ENCODE measurements at regions not wholly inside any gene's neighbourhood (a gene's known extent, or its start where the extent isn't known, plus 50 kb on each side); places are given as distances from the start of the nearest gene placed in this dataset.
"Not testable (repeated sequence)": the region's sequence is repeated elsewhere in the genome, so short reads cannot be mapped to it uniquely, and the experiment has no call there.

DNA sequence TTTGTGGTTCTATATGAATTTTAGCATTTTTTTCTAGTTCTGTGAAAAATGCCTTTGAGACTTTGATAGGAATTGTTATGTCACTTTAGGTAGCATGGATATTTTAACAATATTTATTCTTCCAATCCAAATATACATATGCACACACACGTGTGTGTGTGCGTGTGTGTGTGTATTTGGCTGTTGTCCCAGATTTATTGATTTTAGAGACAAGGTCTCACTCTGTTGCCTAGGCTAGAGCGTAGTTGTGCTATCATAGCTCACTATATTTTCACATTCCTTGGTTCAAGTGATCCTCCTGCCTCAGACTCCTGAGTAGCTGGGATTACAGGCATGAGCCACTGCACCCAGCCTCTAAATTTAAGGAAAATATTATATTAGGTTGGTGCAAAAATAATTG, 162.5 kb upstream of the TRIM24 start:
- no peak for ATAC-seq
- intact Hi-C loops (cut with DNase I, micrococcal nuclease): no loop called here
- DNase-seq: no peak

DNA sequence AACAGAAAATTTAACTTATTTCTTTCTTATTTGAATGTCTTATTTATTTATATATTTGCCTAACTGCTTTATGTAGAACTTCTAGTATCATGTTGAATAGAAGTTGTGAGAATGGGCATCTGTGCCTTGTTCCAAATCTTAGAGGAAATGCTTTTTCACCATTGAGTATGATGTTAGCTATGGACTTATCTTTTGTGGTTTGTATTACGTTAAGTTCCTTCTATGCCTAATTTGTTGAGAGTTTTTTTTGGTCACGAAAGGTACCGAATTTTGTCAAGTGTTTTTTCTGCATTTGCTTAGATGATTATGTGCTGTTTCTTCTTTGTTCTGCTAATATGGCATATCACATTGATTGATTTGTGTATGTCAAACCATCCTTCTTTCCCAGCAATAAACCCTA, 161.0 kb upstream of the TRIM24 start:
- DNase-seq (no peak), ATAC-seq (no peak)
- intact Hi-C loops (cut with DNase I, micrococcal nuclease): no loop called here

DNA sequence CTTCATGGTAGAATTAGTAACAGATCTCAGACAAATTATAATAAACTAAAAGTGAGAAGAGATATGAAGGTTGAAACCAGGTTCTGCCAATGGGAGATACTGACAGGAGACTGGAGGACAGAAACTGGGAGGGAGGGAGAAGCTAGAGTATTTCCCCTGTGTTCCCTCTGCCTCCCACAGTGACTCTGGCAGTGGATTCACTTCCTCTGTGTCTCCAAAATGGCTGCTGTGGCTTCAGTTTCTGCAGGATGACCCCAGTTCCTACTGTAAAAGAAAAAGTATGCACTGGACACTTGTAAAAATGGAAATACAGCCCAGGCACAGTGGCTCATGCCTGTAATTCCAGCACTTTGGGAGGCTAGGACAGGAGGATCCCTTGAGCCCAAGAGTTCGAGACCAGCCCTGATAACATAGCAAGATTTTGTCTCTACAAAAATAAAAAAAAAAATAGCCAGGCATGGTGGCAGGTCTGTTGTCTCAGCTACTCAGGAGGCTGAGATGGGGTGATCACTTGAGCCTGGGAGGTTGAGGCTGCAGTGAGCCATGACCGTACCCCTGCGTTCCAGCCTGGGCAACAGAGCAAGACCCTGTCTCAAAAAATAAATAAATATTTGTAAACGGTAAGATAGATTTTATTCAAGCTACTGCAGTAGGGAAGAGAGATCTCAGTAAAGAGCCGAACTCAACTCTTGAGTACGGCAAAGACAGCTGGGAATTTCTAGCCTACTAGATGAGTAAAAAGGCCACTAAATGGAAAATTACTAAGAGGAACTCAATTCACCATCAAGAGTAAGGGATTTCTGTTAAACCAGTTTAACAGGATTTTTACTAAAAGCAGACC, 156.6 kb upstream of the TRIM24 start:
- intact Hi-C loops (cut with DNase I, micrococcal nuclease): no loop called here
- ATAC-seq (no peak), DNase-seq (no peak)

DNA sequence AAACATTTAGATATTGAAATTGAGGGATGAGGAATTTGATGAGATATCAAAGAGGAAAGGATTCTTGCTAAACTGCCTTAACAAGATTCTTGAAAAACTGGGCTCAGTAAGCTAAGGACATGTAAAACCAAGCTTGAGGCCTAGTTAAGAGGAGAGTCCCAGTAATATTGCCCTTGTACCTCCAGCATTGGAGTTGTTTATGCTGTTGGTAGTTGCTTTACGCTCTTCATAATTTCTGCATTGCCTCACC, 156.1 kb upstream of the TRIM24 start:
- DNase-seq (no peak), ATAC-seq (no peak)
- intact Hi-C loops (cut with DNase I, micrococcal nuclease): no loop called here

DNA sequence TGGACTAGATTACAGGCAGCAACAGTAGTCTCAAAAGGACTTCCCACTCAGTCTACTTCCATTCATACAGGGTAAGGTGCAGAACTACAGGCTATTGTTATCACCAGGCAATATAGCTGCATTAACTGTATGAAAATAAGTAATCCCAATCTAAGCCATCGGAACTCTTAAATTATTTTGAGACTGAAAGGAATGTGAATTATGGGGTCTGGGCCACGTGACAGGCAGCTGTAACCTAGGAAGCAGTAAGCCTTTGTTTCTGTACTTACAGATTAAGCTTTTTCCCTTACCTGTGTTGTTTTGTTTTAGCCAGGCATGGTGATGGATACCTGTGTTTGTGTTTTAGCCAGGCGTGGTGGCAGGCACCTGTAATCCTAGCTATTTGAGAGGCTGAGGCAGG, 152.4 kb upstream of the TRIM24 start:
- DNase-seq (no peak), ATAC-seq (no peak)
- intact Hi-C loops (cut with DNase I, micrococcal nuclease): no loop called here

DNA sequence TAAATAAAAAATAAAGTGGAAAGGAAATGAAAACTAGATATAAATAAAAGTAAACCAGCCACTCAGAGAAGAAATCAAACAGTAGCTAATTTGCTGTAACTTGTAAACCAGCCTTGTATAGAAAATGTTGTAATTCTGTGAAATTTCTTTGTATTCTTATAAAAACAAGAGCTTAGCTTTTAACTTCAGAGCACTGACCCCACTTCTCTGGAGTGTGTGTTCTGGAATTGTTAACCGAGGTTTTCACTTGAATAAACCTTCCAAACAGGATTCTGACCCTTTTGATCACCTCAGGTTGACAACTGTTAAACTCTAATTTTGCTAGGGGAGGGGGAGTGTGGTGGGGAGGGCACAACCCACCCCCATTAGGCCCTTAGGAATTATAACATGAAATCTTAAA, 151.9 kb upstream of the TRIM24 start:
- DNase-seq (no peak), ATAC-seq (no peak)
- intact Hi-C loops (cut with DNase I, micrococcal nuclease): no loop called here

DNA sequence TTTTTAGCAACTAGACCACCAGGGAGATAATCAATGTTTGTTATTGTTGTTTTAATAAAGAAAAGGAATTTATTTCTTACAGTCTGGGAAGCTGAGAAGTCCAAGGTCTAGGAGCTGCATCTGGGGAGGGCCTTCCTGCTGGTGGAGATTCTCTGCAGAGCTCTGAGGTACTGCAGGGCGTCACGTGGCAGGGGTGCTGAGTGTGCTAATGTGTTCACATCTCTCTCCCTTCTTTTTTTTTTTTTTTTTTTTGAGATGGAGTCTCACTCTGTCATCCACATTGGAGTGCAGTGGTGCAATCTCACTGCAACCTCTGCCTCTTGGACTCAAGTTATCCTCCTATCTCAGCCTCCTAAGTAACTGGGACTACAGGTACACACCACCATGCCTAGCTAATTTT, 150.9 kb upstream of the TRIM24 start:
- intact Hi-C loops (cut with DNase I, micrococcal nuclease): no loop called here
- DNase-seq: no peak
- no peak for ATAC-seq

DNA sequence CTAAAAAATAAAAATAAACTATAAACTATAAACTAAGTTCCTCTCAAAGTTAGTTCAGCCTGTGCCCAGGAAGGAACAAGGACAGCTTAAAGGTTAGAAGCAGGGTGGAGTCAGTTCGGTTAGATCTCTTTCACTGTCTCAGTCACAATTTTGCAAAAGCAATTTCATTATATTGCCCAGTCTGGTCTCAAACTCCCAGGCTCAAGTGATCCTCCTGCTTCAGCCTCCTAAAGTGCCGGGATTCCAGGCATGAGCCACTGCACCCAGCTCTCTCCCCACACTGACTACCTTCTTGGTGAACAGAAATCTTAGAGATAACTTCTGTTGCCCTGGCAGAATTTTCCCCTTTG, 146.3 kb upstream of the TRIM24 start:
- intact Hi-C loops (cut with DNase I, micrococcal nuclease): no loop called here
- no peak for DNase-seq
- peak; percentile 47 for ATAC-seq

DNA sequence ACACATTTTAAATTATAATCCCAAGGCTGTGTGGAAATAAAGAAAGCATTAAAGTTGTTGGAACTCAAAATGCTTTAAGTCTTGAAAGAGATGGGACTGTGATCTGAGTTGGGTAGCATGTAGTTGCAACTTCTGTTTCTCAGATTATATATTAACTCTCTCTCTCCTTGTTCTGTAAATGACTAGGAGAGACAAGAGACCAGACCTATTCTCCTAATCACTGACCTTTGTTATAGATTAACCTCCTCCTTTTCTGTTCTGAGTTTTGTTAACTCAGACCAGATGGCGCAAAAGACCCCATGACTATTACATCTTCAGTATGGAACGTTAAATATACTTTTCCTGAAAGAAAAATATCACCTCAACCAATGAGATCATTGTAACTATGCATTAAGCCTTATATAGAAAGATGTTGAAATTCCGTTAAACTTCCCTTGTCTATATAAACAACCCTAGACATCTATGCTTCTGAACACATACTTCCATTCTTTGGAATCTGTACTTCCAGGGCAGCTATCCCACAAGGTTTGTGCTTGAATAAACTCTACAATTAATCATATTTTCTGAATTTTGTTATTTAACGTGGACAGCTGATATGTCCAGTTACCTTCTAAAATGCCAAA, 143.5 kb upstream of the TRIM24 start:
- DNase-seq: no peak
- no peak for ATAC-seq
- intact Hi-C loops (cut with DNase I, micrococcal nuclease): no loop called here

DNA sequence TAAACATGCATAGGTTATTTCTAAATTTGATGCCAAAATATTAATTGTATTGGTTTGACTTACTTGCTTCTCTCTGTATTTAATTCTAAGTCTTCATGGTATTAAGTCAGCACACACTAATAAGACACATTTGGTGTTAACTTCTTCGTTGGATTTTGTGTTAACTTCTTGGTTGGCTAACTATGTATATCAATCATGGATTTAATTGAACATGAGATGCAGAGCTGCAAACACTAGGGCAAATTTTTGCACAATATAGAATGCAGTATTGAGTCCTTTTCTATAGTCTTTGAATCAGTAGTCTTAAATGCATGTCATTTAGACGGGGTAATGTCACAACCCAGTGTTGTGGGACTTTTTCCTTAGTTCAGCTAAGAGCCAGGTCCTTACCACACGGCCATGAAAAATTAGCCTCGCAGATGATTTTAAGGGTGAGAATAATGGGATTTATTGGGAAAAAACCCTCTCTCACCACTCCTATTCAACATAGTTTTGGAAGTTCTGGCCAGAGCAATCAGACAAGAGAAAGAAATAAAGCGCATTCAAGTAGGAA, 142.9 kb upstream of the TRIM24 start:
- ATAC-seq (no peak), DNase-seq (no peak)
- intact Hi-C loops (cut with DNase I, micrococcal nuclease): no loop called here

DNA sequence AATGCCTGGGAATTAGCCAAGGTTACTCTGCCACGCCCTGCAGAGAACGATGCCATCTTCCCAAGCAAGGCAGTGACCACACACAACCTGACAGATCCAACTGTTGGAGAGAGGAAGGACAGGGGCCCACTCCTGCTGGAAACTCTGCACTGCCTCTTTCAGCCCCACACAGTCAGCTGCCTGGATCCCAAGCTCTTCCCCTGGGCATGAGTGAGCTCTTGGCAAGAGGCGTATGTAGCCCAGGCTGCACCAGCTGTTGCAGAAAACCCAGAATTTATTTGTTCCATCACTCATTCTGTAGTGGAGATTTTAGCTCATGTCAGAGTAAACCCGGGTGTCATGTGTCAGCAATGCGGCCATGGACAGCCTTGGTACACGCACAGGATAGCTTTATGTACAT, 135.1 kb upstream of the TRIM24 start:
- ATAC-seq: no peak
- intact Hi-C loops (cut with DNase I, micrococcal nuclease): no loop called here
- DNase-seq: no peak

DNA sequence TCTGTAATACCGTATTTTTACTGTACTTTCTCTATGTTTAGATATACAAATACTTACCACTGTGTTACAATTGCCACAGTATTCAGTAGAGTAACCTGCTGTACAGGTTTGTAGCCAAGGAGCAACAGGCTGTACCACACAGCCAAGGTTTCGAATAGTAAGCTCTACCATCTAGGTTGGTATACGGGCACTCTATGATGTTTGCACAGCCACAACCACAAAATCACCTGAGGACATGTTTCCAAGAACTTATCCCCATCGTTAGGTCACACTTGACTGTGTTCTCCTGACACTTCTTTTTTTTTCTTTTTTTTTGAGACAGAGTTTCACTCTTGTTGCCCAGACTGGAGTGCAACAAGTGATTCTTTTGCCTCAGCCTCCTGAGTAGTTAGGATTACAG, 134.6 kb upstream of the TRIM24 start:
- DNase-seq (no peak), ATAC-seq (no peak)
- intact Hi-C loops (cut with DNase I, micrococcal nuclease): no loop called here

DNA sequence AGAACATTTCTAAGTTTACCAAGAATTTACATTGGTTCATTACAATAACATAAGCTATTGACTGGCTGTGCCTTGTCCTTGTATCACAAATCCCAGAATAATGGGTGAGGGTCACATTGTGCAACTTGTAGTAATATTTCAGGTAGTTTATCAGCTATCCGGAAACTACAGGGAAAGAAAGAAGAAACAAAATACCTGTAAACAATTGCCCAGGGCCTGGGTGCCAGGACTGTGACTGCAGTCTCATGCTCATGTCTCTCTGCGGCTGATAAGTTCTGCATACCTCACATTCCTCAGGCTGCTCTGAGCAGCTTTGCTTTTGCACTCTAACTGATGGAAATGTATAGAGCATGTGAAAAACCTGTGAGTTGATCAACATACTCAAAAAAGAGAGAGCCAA, 131.8 kb upstream of the TRIM24 start:
- ATAC-seq: no peak
- intact Hi-C loops (cut with DNase I, micrococcal nuclease): no loop called here
- DNase-seq: no peak

DNA sequence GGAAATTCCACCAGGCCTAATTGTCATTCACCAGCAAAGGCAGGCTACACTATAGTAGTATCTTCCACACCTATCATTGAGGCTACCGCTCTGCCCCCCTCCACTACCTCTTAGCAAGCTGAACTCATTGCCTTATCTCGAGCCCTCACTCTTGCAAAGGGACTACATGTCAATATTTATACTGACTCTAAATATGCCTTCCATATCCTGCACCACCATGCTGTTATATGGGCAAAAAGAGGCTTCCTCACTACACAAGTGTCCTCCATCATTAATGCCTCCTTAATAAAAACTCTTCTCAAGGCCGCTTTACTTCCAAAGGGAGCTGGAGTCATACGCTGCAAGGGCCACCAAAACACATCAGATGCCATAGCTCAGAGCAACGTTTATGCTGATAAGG, 127.2 kb upstream of the TRIM24 start:
- intact Hi-C loops (cut with DNase I, micrococcal nuclease); DNase-seq; ATAC-seq: not testable (repeated sequence)

DNA sequence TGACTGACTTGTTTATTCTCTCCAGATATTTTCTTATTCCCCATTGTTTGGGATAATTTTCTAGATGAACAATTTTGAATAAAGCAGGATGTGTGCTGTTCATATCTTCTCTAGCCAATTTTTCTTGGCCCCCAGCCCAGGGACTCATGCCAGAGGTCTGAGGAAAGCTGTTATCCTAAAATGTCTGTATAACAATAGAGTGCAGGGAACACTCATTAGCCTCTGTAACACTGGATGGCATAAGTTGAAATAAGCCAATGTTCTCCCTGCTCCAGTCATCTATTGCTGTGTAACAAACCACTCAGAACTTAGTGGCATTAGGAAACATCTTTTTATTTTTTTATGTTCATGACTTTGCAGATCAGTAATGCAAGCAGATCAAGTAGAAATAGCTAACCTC, 121.7 kb upstream of the TRIM24 start:
- no peak for DNase-seq
- intact Hi-C loops (cut with DNase I, micrococcal nuclease): no loop called here
- ATAC-seq: no peak

DNA sequence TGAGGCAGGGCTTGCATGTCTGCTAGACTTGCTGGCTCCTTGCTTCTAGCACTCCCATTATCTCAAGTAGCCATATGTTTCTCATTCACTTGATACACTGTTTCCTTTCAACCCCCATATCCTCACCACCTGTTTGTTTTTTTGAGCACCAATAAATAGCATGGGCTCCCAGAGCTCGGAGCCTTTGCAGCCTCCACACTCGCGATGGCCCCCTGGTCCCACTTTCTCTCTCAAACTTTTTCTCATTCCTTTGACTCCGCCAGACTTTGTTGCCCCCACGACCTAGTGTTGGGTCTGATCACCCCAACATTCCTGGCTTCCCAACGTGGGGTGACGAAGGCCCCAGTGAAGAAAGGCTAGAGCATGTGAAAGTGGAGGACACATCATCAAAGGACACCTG, 120.8 kb upstream of the TRIM24 start:
- intact Hi-C loops (cut with DNase I, micrococcal nuclease); DNase-seq: not testable (repeated sequence)

DNA sequence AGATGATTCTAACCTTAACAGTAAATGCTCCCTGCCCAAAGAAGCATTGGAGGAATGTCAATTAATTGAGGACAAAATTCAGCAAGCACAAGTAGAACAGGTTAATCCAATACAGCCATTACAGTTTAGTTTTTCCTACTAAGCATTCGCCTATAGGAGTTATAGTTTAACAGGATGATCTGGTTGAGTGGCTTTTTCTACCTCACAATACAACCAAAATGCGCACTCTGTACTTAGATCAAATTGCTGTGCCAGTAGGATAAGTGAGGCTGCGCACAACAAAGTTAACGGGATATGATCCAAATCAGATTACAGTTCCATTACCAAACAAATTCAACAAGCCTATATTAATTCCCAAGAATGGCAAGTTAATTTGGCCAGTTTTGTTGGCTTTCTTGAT, 117.1 kb upstream of the TRIM24 start:
- DNase-seq (no peak), ATAC-seq (no peak)
- intact Hi-C loops (cut with DNase I, micrococcal nuclease): no loop called here

More for the DNA sequence above, 120.8 kb upstream of the TRIM24 start:
- ATAC-seq: not testable (repeated sequence)

DNA sequence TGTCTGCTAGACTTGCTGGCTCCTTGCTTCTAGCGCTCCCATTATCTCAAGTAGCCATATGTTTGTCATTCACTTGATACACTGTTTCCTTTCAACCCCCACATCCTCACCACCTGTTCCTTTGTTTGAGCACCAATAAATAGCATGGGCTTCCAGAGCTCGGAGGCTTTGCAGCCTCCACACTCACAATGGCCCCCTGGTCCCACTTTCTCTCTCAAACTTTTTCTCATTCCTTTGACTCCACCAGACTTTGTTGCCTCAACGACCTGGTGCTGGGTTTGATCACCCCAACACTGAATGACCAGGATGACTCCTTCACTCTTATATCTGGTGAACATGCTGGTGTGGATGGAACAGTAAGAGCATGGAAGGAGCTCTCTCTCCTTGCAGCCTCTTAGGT, 114.5 kb upstream of the TRIM24 start:
- ATAC-seq (no peak), DNase-seq (no peak)
- intact Hi-C loops (cut with DNase I, micrococcal nuclease): no loop called here

DNA sequence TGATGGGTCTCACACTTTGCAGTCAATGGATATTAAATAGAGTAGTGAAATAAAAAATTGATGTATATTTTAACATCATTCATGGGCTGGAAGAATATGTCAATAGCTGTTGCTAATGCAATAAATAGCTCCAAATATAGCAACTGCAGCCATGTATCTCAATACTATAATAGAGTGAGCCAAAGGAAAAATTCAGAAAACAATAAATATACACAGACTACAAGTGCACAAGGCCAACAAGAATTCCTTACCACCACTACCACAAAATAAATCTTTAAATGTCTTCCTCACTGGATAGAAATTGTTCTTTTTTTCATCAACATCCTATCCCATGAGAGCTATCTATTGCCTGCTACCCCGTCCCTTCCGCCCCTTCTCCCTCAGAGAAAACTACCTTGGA, 113.1 kb upstream of the TRIM24 start:
- no peak for DNase-seq
- intact Hi-C loops (cut with DNase I, micrococcal nuclease): no loop called here
- ATAC-seq: no peak

DNA sequence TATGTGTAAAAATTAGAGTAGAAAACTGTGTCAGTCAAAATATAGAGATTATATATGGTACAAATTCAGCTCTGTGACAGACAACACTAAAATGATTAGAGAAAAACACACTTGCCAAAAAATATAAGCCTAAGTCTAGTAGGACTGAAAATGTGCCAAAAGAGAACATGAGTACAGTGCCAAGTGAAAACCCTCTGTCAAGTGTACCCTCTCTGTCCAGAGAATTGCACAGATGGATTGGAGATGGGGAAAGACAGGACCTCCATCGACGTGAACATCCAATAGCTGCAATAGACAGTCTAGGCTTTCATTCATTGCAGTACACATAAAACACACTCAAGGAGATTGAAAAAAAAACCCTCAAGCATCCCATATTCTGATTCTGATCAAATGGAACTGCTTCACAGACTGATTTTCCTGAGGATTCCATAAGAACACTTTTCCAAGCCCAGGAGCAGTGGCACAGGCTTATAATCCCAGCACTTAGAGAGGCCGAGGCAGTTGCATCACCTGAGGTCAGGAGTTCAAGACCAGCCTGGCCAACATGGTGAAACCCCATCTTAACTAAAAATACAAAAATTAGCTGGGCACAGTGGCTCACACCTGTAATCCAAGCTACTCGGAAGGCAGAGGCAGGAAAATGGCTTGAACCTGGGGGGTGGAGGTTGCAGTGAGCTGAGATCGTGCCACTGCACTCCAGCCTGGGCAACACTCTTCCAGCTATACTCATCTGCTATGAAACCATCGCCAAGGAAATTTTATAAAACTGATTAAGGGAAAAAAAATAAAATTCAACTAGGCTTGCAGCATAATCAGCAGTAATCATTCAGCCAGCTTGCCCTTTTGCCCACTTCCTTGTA, 110.0 kb upstream of the TRIM24 start:
- ATAC-seq: no peak

More for the DNA sequence above, 110.0 kb upstream of the TRIM24 start:
- no peak for DNase-seq
- intact Hi-C loops (cut with DNase I, micrococcal nuclease): no loop called here

All from left colon (tissue), 2 donors.